ENCODE measurements at regions not wholly inside any gene's neighbourhood (a gene's known extent, or its start where the extent isn't known, plus 50 kb on each side); places are given as distances from the start of the nearest gene placed in this dataset.

DNA sequence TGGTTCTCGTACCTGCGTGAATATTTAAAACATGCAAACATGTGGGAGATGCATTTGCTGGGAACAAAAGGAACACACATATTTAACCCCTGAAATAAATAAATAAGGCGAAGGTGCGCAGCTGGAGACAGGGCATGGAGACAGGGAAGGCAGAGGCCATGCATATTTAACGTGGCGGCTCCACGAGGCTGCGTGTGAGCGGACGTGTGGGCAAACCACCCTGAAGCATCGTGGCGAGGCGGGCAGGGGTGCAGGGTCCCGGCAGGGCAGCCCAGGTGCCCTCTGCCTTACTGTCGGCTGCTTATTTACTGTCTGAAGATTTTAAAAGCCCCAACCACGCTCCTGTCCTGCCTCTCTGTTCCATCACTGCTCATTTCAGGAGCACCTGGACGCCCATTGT lies 104.0 kb upstream of the ACTRT2 start:
- TF ChIP-seq, protein P1, sequence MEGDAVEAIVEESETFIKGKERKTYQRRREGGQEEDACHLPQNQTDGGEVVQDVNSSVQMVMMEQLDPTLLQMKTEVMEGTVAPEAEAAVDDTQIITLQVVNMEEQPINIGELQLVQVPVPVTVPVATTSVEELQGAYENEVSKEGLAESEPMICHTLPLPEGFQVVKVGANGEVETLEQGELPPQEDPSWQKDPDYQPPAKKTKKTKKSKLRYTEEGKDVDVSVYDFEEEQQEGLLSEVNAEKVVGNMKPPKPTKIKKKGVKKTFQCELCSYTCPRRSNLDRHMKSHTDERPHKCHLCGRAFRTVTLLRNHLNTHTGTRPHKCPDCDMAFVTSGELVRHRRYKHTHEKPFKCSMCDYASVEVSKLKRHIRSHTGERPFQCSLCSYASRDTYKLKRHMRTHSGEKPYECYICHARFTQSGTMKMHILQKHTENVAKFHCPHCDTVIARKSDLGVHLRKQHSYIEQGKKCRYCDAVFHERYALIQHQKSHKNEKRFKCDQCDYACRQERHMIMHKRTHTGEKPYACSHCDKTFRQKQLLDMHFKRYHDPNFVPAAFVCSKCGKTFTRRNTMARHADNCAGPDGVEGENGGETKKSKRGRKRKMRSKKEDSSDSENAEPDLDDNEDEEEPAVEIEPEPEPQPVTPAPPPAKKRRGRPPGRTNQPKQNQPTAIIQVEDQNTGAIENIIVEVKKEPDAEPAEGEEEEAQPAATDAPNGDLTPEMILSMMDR (conservative IDR thresholded peaks at IDR 0.05; ENCODE audit: low read length) = no peak
- TF ChIP-seq EZH2phosphoT487 (IDR thresholded peaks at IDR 0.05; ENCODE audit: borderline replicate concordance, low read depth, low read length) = no peak
